ENCODE measurements at regions not wholly inside any gene's neighbourhood (a gene's known extent, or its start where the extent isn't known, plus 50 kb on each side); places are given as distances from the start of the nearest gene placed in this dataset.

- TF ChIP-seq ZNF462 (CRISPR knock-in tag; IDR thresholded peaks at IDR 0.05) (no peak), NANOG (IDR thresholded peaks at IDR 0.05; ENCODE audit: borderline replicate concordance) (no peak)
These were observed 745.7 kb downstream of the RFPL4B start (continued) for GRCh38 chr6:113092795-113093194.

GRCh38 chr6:113094779-113095178 lies 747.6 kb downstream of the RFPL4B start:
- no peaks in the 10 kb centered on the region for H3K27me3 ChIP-seq (ENCODE audit: insufficient read depth)
- no peaks in the 10 kb centered on the region; the same call in 1 of the 2 replicates for H3K4me1 ChIP-seq (ENCODE audit: insufficient read depth)
- no peak overlapping the region for H3K4me2 ChIP-seq
- H3K27ac ChIP-seq (ENCODE audit: low read depth), result no peak overlapping the region
- H3K79me2 ChIP-seq (replicated peaks; ENCODE audit: insufficient read depth), result no peaks in the 10 kb centered on the region
- no peaks in the 10 kb centered on the region for H3K36me3 ChIP-seq (ENCODE audit: insufficient read depth)
- no peaks in the 10 kb centered on the region for H3F3A ChIP-seq (replicated peaks; ENCODE audit: low read depth)
- no peaks in the 10 kb centered on the region for H3K36me3 Mint-ChIP-seq (ENCODE audit: low read depth)
- no peaks in the 10 kb centered on the region; the same call in 1 of the 2 replicates for H3K9me2 ChIP-seq (ENCODE audit: insufficient read depth)
- H4K20me1 ChIP-seq (replicated peaks; ENCODE audit: insufficient read depth), result no peaks in the 10 kb centered on the region
- H2AFZ ChIP-seq, result no peak overlapping the region
- ATAC-seq (no peak), DNase-seq (ENCODE audit: low spot score) (no peak)
- peaks cover 2% of the 10 kb centered on the region; the same call in 2 of the 3 replicates for H3K4me1 Mint-ChIP-seq
- no peaks in the 10 kb centered on the region for H3K9me3 Mint-ChIP-seq
- H3K4me3 ChIP-seq, result no peak overlapping the region
- no peak overlapping the region for H3K27ac Mint-ChIP-seq
- no peaks in the 10 kb centered on the region for H3K27me3 Mint-ChIP-seq (ENCODE audit: insufficient read depth, low read depth, poor library complexity)
- H3K4me3 Mint-ChIP-seq, result no peak overlapping the region
- TF ChIP-seq ETS1 (IDR thresholded peaks at IDR 0.05) (no peak), ZNF331 (CRISPR knock-in tag; IDR thresholded peaks at IDR 0.05; ENCODE audit: low read depth) (no peak), CREB1 (CRISPR knock-in tag; IDR thresholded peaks at IDR 0.05; ENCODE audit: low read depth) (no peak), NANOG (IDR thresholded peaks at IDR 0.05; ENCODE audit: borderline replicate concordance) (no peak), STAT1 (IDR thresholded peaks at IDR 0.05; ENCODE audit: unreplicated experiment) (no peak), ZNF462 (CRISPR knock-in tag; IDR thresholded peaks at IDR 0.05) (no peak), EZH2 (IDR thresholded peaks at IDR 0.05; ENCODE audit: low read depth, unreplicated experiment) (no peak)
